ENCODE measurements at regions not wholly inside any gene's neighbourhood (a gene's known extent, or its start where the extent isn't known, plus 50 kb on each side); places are given as distances from the start of the nearest gene placed in this dataset.
"Not testable (repeated sequence)": the region's sequence is repeated elsewhere in the genome, so short reads cannot be mapped to it uniquely, and the experiment has no call there.

- DNase-seq = no peak
These were observed 72.1 kb downstream of the TMEM212 start for GRCh38 chr3:171915275-171915674.

- DNase-seq = no peak
These were observed 73.7 kb downstream of the TMEM212 start for GRCh38 chr3:171916888-171917287.

GRCh38 chr3:171922629-171923028, 79.5 kb downstream of the TMEM212 start:
- DNase-seq = not testable (repeated sequence)

GRCh38 chr3:171923668-171924067, 80.5 kb downstream of the TMEM212 start:
- not testable (repeated sequence) for DNase-seq

- DNase-seq = not testable (repeated sequence)
These were observed 81.7 kb downstream of the TMEM212 start for GRCh38 chr3:171924864-171925263.

GRCh38 chr3:171932153-171932611, 89.0 kb downstream of the TMEM212 start:
- no peak for DNase-seq

- DNase-seq = no peak
These were observed 90.3 kb downstream of the TMEM212 start for GRCh38 chr3:171933441-171933840.

GRCh38 chr3:171935261-171936123, 92.3 kb downstream of the TMEM212 start:
- DNase-seq = no peak

GRCh38 chr3:171936191-171936841, 93.2 kb downstream of the TMEM212 start:
- DNase-seq = peak; percentile 62

- DNase-seq = no peak
These were observed 96.4 kb downstream of the TMEM212 start for GRCh38 chr3:171939578-171939977.

GRCh38 chr3:171940151-171940649, 97.1 kb downstream of the TMEM212 start:
- DNase-seq = no peak

- DNase-seq = no peak
These were observed 95.9 kb upstream of the FNDC3B start for GRCh38 chr3:171943262-171944117.

- peak; percentile 56 for DNase-seq
These were observed 95.0 kb upstream of the FNDC3B start for GRCh38 chr3:171944118-171945016.

GRCh38 chr3:171948674-171949073, 90.7 kb upstream of the FNDC3B start:
- no peak for DNase-seq

GRCh38 chr3:171949554-171949953, 89.8 kb upstream of the FNDC3B start:
- DNase-seq = no peak

GRCh38 chr3:171950373-171950772, 89.0 kb upstream of the FNDC3B start:
- peak; percentile 42 for DNase-seq

GRCh38 chr3:171951597-171951996, 87.8 kb upstream of the FNDC3B start:
- DNase-seq = no peak

- no peak for DNase-seq
These were observed 85.9 kb upstream of the FNDC3B start for GRCh38 chr3:171953301-171954022.

- no peak for DNase-seq
These were observed 84.5 kb upstream of the FNDC3B start for GRCh38 chr3:171954690-171955383.

GRCh38 chr3:171955598-171955997, 83.8 kb upstream of the FNDC3B start:
- DNase-seq = peak; percentile 45

Measured in fibroblast of upper back skin (primary cell).